ENCODE measurements at regions not wholly inside any gene's neighbourhood (a gene's known extent, or its start where the extent isn't known, plus 50 kb on each side); places are given as distances from the start of the nearest gene placed in this dataset.

- no peak for DNase-seq
Measured at GRCh38 chr2:196538646-196539045, 100.9 kb upstream of the CCDC150 start.

DNA sequence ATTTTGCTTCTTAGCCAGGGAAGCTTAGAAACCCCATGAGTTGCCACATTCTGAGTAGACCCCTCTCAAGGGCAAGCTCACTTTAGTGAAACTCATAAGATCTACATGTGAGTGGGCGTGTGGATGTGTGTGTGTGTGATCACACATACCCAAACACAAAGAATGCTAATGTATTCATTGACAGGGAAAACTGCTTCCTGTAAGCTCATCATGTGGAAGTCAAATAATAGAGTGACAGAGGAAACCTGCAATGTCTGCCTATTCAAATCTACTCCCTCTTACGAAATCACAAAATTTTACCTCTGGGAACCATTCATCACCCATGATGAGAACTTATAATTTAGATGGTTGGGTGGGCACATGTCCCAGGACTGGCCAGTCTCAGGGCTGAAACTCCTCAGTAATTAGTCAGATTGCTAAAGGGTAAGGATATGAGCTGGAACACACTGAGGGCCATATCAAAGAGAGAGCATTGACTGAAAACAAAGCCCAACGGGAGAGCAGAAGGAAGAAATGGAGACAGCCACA lies 94.5 kb upstream of the CCDC150 start:
- no peak for DNase-seq

GRCh38 chr2:196546151-196546919 lies 93.2 kb upstream of the CCDC150 start:
- DNase-seq = no peak

- DNase-seq = no peak
Measured at GRCh38 chr2:196549052-196549451, 90.5 kb upstream of the CCDC150 start.

DNA sequence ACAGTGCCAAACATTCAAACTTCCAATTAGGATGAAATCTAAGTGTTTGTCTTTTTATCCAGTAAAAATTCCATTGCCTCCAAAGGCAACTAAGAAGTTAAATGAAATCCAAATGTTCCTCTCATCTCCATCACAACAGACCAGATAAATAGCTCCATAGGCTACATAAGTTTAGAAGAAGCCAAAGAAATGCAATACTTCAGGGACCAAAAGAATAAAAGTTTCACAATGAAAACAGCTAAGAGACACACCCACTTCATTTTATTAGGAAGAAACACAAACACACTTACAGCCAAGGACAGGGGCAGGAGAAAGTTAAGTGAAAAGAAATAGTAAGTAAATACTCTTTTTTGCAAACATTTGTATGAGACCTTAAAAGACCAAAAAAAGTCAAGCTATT lies 88.5 kb upstream of the CCDC150 start:
- DNase-seq = no peak

DNA sequence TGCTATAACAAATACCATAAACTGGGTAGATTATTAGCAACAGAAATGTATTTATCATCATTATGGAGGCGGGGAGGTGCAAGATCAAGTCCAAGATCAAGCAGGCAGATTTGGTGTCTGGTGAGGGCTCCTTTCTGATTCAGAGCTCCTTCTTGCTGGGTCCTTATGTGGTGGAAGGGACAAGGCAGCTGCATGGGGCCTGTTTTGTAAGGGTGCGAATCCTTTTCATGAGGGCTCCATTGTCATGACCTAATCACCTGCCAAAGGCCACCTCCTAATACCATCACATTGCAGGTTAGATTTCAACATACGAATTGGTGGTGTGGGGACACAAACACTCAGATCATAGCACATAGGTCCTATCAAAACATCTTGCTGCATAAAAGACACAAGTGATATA lies 84.4 kb upstream of the CCDC150 start:
- no peak for DNase-seq

GRCh38 chr2:196555726-196556125 lies 83.8 kb upstream of the CCDC150 start:
- DNase-seq = no peak

DNA sequence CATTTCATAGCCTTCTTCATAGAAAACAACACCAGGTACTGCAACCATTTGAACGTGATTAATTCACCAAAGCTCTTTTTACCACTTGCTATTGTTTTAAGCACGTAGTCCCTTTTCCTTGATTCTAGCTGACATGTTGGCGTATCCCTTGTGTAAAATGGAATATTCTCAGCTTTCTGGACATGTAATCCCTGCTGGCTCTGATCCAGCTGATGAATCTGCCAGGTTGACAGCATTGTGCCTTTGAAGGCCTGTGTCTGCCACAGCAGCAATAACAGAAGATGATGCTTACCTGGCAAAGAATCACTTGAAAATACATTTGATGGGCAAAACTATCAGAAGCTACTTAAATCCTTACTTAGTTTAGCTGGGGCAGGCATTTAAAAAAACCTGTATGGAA lies 81.0 kb upstream of the CCDC150 start:
- DNase-seq = no peak

- DNase-seq = no peak
Measured at GRCh38 chr2:196563876-196564275, 75.6 kb upstream of the CCDC150 start.

- DNase-seq = no peak
Measured at GRCh38 chr2:196565106-196565765, 74.3 kb upstream of the CCDC150 start.

- no peak for DNase-seq
Measured at GRCh38 chr2:196565982-196566381, 73.5 kb upstream of the CCDC150 start.

DNA sequence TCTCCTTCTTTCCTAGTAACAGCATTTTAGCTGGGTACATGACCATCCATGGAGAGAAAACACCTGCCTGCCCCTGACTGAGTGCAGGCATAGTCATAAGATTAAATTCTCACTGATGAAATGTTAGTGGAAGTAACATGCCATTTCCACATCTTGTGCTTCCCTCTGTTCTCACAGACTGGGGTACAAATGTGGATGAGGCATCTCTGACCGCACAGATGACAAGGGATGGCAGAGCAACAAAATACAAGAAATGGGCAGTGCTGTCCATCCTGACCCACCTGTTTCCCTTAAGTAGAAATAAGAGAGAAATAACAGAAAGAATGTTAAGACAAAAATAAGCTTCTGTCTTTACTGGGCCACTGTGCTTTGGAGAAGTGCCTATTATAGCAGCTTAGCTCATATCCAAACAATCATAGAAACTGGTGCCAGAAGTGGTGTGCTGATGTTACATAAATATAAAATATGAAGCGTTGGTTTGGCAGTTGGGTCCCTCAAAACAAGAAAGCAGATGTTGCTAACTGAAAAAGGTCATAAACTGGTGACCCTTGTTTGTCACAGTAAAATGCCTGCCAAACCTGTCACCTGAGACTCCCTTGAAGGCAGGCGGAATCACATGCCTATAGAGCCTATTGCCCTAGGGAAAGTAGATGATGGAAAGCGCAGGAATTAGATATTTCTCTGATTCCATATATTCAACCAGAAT lies 72.4 kb upstream of the CCDC150 start:
- no peak for DNase-seq

- DNase-seq = no peak
Measured at GRCh38 chr2:196568506-196568905, 71.0 kb upstream of the CCDC150 start.

GRCh38 chr2:196584903-196585302 lies 54.6 kb upstream of the CCDC150 start:
- no peak for DNase-seq

- DNase-seq = no peak
Measured at GRCh38 chr2:196586511-196586991, 53.0 kb upstream of the CCDC150 start.

GRCh38 chr2:196587056-196587455 lies 52.5 kb upstream of the CCDC150 start:
- DNase-seq = no peak

- no peak for DNase-seq
Measured at GRCh38 chr2:196587739-196588138, 51.8 kb upstream of the CCDC150 start.

- no peak for DNase-seq
Measured at GRCh38 chr2:196589419-196589818, 50.1 kb upstream of the CCDC150 start.
